ENCODE measurements at regions not wholly inside any gene's neighbourhood (a gene's known extent, or its start where the extent isn't known, plus 50 kb on each side); places are given as distances from the start of the nearest gene placed in this dataset.

GRCh38 chr7:34493752-34494151 lies 164.3 kb upstream of the NPSR1 start:
- Mint-ChIP-seq H3K4me1 (ENCODE audit: low read depth, unreplicated experiment) (no peaks in the 10 kb centered on the region), H3K27ac (ENCODE audit: unreplicated experiment) (no peak overlapping the region), H3K27me3 (ENCODE audit: unreplicated experiment) (no peaks in the 10 kb centered on the region), H3K36me3 (ENCODE audit: insufficient read depth, unreplicated experiment) (no peaks in the 10 kb centered on the region), H3K9me3 (ENCODE audit: low read depth, unreplicated experiment) (peaks cover 15% of the 10 kb centered on the region), H3K4me3 (ENCODE audit: low read depth, unreplicated experiment) (no peak overlapping the region)
- DNase-seq = no peak
- TF ChIP-seq CTCF (IDR thresholded peaks at IDR 0.05; ENCODE audit: unreplicated experiment) = no peak
- intact Hi-C loops (cut with micrococcal nuclease; ENCODE audit: unreplicated experiment) = no loop called here
- no TSS peak for BruUV-seq (replicated peaks)
- CTCF ChIA-PET = no interaction called here

GRCh38 chr7:34497153-34497777 lies 160.8 kb upstream of the NPSR1 start:
- Mint-ChIP-seq H3K27me3 (ENCODE audit: unreplicated experiment) (no peaks in the 10 kb centered on the region), H3K27ac (ENCODE audit: unreplicated experiment) (no peak overlapping the region), H3K9me3 (ENCODE audit: low read depth, unreplicated experiment) (peaks cover 20% of the 10 kb centered on the region), H3K4me1 (ENCODE audit: low read depth, unreplicated experiment) (no peaks in the 10 kb centered on the region), H3K4me3 (ENCODE audit: low read depth, unreplicated experiment) (no peak overlapping the region), H3K36me3 (ENCODE audit: insufficient read depth, unreplicated experiment) (no peaks in the 10 kb centered on the region)
- intact Hi-C loops (cut with micrococcal nuclease; ENCODE audit: unreplicated experiment) = no loop called here
- BruUV-seq (replicated peaks) = no TSS peak
- peak; percentile 32 for DNase-seq
- peak; percentile 50 for TF ChIP-seq CTCF (IDR thresholded peaks at IDR 0.05; ENCODE audit: unreplicated experiment)
- CTCF ChIA-PET = interaction anchor here (1.2 kb wide), 1 partner anchor 11 kb away, joined by 3 read pairs; no protein-coding TSS in a partner anchor

- H3K27me3 Mint-ChIP-seq (ENCODE audit: unreplicated experiment) = no peaks in the 10 kb centered on the region
- no peak for DNase-seq
- CTCF ChIA-PET = no interaction called here
- H3K4me1 Mint-ChIP-seq (ENCODE audit: low read depth, unreplicated experiment) = no peaks in the 10 kb centered on the region
- H3K27ac Mint-ChIP-seq (ENCODE audit: unreplicated experiment) = no peak overlapping the region
- no peaks in the 10 kb centered on the region for H3K36me3 Mint-ChIP-seq (ENCODE audit: insufficient read depth, unreplicated experiment)
- H3K4me3 Mint-ChIP-seq (ENCODE audit: low read depth, unreplicated experiment) = no peak overlapping the region
- no TSS peak for BruUV-seq (replicated peaks)
- no peak for TF ChIP-seq CTCF (IDR thresholded peaks at IDR 0.05; ENCODE audit: unreplicated experiment)
- H3K9me3 Mint-ChIP-seq (ENCODE audit: low read depth, unreplicated experiment) = peaks cover 9% of the 10 kb centered on the region
- intact Hi-C loops (cut with micrococcal nuclease; ENCODE audit: unreplicated experiment) = no loop called here
These were observed 156.9 kb upstream of the NPSR1 start for GRCh38 chr7:34501156-34501555.

GRCh38 chr7:34507191-34507590 lies 150.8 kb upstream of the NPSR1 start:
- Mint-ChIP-seq H3K27ac (ENCODE audit: unreplicated experiment) (no peak overlapping the region), H3K36me3 (ENCODE audit: insufficient read depth, unreplicated experiment) (no peaks in the 10 kb centered on the region), H3K9me3 (ENCODE audit: low read depth, unreplicated experiment) (peaks cover 4% of the 10 kb centered on the region), H3K4me1 (ENCODE audit: low read depth, unreplicated experiment) (no peaks in the 10 kb centered on the region), H3K27me3 (ENCODE audit: unreplicated experiment) (no peaks in the 10 kb centered on the region), H3K4me3 (ENCODE audit: low read depth, unreplicated experiment) (no peak overlapping the region)
- CTCF ChIA-PET = no interaction called here
- BruUV-seq (replicated peaks) = no TSS peak
- TF ChIP-seq CTCF (IDR thresholded peaks at IDR 0.05; ENCODE audit: unreplicated experiment) = no peak
- intact Hi-C loops (cut with micrococcal nuclease; ENCODE audit: unreplicated experiment) = no loop called here
- DNase-seq = no peak

Data from Calu3 (cell line).